ENCODE measurements at regions not wholly inside any gene's neighbourhood (a gene's known extent, or its start where the extent isn't known, plus 50 kb on each side); places are given as distances from the start of the nearest gene placed in this dataset.

DNA sequence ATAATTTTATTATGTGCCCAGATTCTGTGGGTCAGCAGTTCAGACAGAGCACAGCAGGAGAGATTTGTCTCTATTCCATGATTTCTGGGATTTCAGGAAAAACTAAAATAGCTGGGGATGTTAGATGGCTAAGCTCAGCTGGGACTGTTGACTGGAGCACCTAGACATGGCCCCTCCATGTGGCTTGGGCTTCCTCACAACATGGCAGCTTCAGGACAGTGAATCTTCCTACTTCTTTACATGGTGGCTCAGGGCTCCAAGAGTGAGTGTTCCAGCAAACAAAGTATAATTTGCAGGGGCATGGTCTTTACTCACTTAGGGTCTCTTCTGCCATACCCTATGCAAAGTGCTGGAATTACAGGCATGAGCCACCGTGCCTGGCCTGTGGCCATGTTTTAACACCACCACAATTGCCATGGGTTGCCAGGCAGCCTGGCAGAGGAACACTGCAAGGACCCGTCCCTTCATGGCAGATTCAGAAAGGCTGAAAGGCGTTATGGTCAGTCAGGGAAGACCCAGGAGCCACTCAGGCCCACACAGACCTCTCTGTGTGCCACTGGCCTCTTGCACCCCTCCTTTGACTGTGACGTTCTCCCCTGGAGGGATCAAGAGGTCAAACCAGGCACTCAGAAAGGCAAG is 50.8 kb upstream of the ZMIZ1 start:
- H3K36me3 ChIP-seq (ENCODE audit: control insufficient read depth, insufficient read depth, low read length) = no peaks in the 10 kb centered on the region
- DNase-seq (ENCODE audit: low read depth) = no peak

GRCh38 chr10:79018521-79019011 is 50.2 kb upstream of the ZMIZ1 start:
- Histone ChIP-seq H3K27me3 (ENCODE audit: control insufficient read depth, insufficient read depth, low read length) (peaks cover 2% of the 10 kb centered on the region), H3K4me3 (ENCODE audit: low read depth, low read length) (no peak overlapping the region), H3K36me3 (ENCODE audit: control insufficient read depth, insufficient read depth, low read length) (no peaks in the 10 kb centered on the region)
- no peak for TF ChIP-seq CTCF (IDR thresholded peaks at IDR 0.05; ENCODE audit: insufficient read depth, low read length, poor library complexity, severe bottlenecking)
- no peak for DNase-seq (ENCODE audit: low read depth)

More for the DNA sequence above, 50.8 kb upstream of the ZMIZ1 start:
- H3K27me3 ChIP-seq (ENCODE audit: control insufficient read depth, insufficient read depth, low read length) = peaks cover 2% of the 10 kb centered on the region
- TF ChIP-seq CTCF (IDR thresholded peaks at IDR 0.05; ENCODE audit: insufficient read depth, low read length, poor library complexity, severe bottlenecking) = no peak
- no peak overlapping the region for H3K4me3 ChIP-seq (ENCODE audit: low read depth, low read length)
